Fibroblast of upper back skin (primary cell): ENCODE measurements at regions not wholly inside any gene's neighbourhood (a gene's known extent, or its start where the extent isn't known, plus 50 kb on each side); places are given as distances from the start of the nearest gene placed in this dataset.
A peak's percentile ranks its signal among the peaks of the same experiment; 100 is the strongest.

Experiments
- DNase-seq: peaks from one replicate; pipeline ENCODE4 v3.0.0-alpha.2; 2013

DNA sequence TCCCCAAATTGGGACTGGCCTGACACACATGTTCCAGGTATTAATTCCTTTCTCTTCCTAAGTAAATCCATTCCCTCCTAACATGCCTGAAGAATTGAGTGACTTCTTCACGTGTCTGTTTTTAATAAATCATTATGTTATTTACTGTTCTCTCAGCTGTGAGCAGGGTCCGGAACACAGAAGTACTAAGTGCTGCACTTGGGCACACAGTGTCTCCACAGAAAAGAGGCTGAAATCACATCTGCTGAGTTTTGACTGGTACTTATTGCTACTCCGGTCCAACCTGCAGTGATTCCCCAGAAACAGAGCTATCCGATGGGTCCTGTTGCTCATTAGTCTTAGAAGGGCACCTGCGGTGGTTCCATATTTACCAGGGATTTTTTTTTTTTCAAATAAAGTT lies 202.6 kb downstream of the RBM46 start:
- DNase-seq = no peak

DNA sequence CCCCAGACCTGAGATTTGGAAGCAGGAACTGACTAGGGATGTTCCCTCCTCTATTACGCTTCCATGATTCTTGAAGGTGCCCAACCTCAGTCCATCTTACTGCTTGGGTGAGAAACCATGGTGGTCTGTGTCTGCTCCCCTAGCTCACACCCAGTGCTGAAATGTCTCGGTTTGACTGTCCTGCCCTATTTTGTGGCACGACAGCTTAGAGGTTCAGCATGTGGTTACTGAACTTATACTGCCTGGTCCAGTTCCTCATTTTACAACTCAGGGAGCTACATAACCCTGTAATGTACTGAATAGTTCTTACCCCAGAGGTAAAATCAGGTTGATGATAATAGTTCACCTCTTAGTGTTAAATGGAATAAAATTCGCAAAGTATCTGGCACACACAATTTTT lies 203.1 kb downstream of the RBM46 start:
- DNase-seq = no peak

DNA sequence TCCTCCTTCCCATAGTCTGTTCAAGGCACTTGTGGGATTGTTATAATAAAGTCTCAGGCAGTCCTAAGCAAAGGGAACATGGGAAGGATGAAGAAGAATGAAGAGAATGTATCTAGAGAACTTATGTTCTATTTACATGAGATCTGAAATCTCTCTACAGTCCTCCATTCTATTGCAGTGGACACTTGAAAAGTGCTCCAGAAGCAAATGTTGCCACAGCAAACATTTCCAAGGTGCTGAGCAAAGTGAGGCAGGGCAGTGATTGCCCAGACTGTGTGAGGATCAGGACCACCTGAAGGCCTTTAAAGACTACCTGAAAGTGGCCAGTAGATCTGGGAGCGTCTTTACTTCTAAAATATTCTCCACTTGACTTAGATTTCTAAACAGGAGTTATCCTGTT lies 203.5 kb downstream of the RBM46 start:
- DNase-seq = no peak

DNA sequence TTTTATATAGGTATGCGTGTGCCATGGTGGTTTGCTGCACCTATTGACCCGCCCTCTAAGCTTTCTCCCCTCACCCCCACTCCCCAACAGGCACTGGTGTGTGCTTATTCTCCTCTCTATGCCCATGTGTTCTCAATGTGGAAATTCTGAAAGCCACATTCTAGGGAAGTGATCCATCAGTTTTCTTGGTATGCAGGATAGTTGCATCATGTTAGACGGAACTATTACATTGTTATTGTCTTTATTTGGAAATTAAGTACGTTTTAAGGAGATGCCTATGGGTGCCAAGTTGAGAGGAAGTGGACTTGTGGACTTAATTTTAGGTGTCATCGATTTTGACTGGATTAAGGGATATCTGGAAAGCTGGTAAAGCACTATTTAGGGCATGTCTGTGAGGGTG lies 204.6 kb downstream of the RBM46 start:
- DNase-seq = peak; percentile 70

DNA sequence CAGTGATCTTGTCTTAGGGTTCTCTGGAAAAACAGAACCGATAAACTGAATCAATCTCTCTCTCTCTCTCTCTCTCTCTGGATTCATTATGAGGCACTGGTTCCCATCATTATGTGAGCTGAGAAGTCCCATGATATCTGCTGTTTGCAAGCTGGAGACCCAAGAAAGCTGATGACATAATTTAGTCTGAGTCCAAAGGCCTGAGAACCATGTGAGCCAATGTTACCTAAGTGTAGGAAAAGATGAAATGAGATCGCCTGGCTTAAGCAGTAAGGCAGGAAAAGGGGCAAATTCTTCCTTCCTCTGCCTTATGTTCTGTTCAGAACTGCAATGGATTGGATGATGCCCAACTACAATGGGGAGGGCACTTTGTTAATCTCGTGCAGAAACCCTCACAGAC lies 207.4 kb downstream of the RBM46 start:
- DNase-seq = no peak

DNA sequence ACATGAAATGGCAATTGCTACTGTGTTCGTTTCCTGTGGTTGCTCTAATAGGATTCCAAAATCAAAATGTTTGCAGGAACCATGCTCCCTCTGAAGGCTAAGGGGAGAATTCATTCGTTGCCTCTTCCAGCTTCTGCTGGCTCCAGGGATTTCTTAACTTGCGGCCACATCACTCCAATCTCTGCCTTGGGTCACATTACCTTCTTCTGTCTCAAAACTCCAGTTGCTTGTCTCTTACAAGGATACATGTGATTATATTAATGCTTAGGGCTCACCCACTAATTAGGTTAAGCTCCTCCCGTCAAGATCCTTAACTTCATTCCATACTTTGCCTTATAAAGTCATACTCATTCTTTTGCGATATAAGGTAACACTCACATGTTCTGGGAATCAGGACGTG lies 208.4 kb downstream of the RBM46 start:
- DNase-seq = no peak

DNA sequence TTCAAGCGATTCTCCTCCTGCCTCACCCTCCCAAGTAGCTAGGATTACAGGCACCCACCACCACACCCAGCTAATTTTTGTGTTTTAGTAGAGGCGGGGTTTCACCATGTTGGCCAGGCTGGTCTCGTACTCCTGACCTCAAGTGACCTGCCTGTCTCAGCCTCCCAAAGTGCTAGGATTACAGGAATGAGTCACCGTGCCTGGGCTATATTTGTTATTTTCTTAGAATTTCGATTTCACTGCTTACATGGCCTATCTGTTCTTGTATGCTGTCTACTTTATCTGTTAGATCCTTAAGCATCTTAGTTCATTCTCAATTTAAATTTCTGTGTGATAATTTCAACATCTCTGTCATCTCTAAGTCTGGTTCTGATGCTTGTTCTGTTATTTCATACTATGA lies 210.6 kb upstream of the NPY2R start:
- DNase-seq = peak; percentile 23

DNA sequence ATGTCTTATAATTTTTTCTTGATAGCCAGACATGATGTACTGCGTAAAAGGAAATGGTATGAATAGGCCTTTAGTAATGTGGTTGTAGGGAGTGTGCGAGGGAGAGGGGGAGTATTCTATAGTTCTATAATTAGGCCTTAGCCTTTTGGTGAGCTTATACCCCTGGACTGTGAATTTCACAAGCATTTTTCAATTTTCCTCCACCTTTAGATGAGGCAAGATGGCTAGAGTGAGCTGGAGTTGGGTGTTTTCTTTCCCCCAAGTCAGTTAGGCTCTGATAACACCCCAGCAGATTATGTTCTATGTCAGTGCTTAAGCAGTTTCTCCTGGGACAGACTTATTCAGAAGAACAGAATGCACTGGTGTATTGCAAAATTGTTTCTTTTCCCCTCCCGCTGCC lies 210.2 kb upstream of the NPY2R start:
- DNase-seq = peak; percentile 71

DNA sequence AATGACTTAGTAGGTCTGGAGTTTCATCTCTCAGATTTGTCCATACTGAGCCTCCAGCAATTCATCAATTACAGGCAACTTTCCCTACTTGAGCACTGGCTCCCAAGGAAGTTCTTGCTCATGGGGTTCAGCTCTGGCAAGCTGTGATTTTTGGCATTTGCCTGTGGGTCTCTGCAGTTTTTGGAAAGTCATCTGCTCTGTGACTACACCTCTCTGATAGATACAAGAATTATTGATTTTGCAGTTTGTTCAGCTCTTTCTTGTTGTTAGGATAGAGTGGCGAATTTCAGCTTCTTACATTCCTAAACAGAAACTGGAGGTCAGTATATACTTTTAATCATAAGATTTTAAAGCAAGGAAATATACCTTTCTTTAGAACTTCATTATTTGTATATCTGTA lies 209.7 kb upstream of the NPY2R start:
- DNase-seq = no peak

DNA sequence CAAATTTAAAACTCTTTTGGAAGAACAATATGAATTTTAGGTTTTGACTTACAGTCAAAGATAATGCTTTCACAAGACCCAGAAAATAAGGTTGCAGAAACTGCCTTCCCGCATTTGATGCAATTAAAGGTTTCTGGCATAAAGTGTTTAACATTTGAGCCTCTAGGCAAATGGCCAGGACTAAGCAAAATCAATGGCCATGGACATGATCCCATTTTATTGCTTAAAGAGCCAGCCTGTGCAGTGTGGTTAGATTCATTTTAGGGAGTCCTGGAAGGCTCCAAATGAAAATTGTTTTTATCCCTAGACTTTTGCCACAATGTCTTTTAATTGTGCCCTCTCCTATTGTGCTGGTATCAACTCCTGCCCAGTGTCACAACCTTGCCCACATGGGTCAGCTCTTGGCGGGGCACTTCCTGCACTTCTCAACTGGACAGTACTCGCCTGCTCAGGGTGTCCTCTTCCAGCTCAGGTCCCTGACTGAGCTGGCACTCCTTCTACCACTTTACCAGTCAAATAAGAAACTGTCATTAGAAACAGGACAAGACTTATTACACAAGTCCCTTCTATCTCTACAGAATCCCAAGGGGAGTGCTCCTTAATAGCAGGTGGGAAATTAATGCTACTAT lies 208.4 kb upstream of the NPY2R start:
- no peak for DNase-seq

DNA sequence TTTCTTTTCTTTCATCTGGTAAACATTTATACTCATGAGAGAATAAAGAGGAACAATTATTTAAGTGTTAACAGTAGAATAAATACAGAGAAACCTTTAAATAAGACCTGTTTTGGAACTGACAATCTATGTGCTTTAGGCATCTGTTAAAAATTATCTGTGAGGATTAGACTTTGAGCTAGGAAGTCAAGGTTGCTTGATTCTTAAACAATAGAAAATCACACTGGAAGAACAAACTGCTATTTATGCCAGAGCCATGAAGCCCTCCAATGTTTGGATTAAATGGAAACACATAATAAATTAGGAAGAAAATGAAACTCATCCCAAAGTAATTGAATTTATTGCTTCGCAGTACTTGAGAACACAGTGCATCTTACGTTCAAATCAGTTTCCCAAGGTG lies 207.2 kb upstream of the NPY2R start:
- DNase-seq = no peak

DNA sequence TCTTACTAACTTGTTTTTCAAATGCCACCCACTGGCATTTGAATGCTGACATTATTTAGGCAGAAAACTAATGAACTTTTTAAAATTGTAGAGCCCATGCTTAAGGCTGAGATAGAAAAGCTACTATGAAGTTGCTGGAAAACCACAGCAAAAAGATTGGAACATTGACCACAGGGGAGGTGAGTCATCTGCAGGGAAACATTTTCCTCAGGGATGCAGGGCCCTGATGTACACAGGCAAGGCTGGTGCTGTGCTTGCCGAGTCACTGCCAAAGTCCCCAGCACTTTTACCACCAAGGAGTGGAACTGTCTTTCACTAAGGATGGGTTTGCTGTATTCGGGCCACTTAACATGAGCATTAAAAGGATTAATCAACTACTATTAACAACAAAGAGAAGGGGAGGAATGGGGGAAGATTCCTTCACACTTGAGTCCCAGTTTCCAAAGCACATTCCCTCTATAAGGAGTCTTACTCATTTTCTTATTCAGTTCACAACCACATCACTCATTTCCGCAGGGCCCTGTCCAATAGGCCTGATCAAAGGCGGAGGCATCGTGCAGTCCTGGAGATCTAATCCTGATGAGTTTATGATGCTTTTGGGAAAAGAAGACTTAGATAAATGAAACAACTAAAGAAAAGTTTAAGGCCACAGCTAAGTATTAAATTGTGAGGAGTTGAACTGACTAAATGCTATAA lies 202.9 kb upstream of the NPY2R start:
- DNase-seq = peak; percentile 73

DNA sequence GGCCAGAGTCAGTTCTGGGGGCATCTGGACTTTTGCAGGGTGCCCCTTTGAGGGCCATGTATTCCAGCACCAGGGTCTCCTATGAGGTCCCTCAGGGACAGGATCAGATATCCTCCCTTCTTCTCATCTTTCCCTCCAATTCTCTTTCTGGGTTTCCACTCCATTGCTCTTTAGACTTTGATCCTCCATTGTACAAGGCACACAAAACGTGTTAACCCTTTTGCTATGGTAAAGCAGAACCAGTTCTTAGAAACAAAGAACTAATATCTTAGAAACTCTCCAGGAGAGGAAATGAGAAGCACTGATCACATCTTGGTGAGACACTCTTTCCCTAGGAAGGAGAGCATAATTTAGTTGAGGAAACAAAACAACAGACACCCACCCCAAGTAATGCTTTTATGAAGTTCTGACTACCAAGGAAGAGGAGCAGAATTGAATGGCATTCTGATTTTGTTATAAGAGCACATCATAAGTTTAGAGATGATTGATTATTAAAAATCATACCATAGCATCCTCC lies 200.7 kb upstream of the NPY2R start:
- no peak for DNase-seq

DNA sequence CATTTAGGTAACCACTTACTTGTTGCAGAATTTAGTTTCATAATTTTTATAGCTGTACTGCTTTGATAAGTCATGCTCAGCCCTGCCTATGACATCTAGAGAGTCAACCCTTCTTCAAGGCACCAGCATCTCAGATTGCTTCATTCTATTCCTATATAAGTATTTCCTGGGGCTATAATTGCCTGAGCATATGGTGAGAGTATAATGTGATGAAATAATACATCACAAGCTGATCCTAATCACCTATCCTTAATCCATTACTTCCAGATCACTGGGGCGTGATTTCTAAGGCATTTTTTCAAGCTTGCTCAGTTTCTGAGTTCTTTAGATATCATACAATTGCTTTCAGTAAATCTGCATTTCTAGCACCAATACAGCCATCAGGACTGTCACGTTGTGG lies 200.0 kb upstream of the NPY2R start:
- DNase-seq = no peak

DNA sequence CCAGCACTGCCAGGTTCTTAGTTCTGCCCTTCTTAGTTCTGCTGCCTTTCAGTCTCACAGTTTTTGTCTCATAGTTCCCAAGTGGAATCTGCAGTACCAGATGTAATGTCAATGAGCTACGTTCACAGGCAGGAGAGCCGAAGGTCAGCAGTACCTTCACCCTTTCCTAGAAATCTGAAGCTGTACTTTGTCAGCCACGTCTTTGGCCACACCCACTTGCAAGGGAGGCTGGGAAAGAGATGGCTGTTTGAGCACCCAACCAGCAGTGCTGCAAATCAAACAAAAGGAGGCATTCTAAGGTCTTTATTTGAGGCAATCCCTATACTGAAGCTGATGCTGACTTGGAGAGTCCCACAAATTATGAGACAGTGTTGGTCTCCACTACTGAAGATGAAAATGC lies 199.1 kb upstream of the NPY2R start:
- no peak for DNase-seq

DNA sequence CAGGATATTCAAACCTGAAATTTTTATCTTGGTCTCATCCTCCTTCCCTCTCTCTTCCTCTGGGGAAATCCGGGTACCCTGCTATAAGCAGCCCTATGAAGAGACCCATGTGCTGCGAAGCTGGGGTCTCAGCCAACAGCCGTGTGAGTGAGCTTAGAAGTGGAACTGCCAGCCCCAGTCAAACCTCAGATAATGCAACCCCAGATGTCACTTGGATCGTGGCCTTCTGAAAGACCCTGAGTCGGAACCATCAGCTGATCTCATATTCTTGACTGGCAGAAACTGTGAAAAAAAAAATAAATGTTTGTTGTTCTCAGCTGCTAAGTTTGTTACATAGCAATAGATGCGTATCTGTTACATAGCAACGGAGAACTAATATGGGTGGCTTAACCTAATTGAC lies 198.1 kb upstream of the NPY2R start:
- DNase-seq = no peak

DNA sequence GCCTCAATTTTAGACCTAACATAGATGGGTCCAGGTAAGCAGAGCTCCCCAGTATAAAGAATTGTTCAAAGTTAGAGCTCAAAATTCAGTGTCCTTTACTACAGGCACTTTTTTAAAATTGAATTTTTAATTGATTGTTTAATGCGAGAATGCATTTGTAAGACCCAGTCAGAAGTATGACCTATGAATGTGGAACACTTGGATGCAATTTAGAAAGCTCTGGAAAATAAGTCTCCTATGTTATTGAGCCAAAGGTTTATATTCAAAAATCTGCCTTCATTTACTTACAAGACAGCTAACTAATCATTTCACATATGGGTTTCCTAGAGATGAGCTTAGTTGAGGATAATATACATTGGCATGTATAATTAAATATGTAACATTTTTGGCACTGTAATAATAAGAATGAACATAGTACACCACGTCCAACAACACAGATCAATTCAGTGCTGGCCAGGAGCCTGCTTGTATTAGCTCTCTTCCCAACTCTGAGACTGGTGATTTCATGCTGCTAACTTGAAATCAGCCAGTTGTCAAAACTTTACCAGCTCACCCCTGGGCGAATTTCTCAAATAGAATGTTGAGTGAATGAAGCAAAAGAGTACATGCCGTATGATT lies 197.2 kb upstream of the NPY2R start:
- DNase-seq = no peak

DNA sequence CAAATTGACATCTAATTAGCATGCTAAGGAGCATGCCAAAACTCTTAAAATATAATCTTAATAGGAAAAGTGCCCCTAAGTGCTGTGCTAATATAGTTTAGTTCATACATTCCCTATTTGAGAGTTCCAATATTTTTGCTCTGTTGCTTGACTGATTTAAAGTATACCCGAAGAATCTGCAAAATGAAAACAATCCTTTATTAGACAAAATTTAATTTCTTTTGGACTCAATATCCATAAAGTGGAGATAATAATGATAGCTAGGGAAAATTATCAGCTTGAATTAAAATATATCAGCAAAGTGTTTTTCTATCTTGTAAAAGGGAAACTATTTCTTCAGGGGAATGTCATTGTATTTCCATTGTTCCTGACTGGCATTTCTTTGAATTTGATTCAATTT lies 196.0 kb upstream of the NPY2R start:
- no peak for DNase-seq

DNA sequence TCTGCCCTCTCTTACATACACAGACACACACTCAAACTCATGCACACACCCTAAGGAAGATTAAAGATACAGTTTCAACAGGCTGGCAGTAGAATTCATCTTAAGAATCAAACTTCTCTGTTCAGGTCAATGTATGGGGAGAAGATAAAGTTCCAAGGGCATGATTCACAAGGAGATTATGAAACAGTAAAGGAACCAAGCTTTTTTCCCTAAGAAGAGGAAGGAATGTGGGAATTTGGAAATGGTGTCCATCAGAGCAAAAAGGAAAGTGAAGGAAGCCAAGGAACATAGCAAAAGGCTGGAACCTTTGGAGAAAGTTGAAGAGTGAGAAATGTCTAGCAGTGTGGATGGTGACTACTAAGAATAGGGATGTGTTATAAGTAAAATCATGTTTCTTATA lies 191.0 kb upstream of the NPY2R start:
- DNase-seq = peak; percentile 41

DNA sequence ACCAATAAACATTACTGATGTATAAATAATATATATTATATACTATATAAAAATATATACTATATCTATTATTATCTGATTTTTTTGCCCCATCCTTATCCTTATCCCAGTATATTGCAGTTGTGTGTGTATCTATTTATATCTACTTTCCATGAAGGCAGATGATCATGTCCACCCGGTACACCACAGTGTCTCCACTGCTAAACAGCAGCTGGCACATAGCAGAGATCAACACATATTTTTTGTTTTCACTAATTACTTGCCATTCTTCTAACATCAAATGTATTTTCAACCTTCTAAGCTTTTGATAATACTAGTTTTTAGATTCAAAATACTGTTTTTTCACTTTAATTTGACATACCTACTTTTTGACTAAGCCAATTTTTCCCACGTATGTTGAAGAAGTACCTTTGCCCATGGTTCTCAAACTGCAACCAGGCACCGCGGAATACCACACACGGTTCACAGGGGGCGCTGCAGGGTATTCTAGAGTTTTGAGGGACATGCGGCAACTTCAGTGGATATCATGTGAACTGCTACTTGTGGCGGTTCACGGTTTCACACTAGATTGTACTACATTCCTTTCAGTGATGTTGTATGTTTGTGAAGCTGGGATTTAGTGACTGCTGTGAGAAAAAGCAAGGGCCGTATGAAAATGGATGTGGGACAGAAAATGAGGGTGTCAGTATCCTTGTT lies 182.5 kb upstream of the NPY2R start:
- peak; percentile 25 for DNase-seq

DNA sequence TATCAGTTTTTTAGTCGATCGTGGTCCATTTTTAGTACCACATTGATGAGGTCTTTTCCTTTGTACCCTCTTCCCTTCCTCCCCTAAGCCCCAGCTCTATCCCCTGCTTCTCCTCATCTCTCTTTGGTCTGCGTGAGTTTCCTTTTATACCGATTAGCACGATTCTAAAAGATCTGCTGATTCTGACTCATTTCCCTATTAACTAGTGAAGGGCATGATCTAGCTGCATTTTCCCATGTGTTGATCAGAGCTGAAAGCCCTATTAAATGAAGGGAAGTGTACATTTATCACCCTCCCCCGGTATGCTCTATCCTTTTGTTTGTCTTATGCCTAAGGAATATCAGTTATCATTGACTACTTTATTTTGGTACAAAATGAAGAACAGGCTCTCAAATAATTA lies 181.7 kb upstream of the NPY2R start:
- DNase-seq = no peak

DNA sequence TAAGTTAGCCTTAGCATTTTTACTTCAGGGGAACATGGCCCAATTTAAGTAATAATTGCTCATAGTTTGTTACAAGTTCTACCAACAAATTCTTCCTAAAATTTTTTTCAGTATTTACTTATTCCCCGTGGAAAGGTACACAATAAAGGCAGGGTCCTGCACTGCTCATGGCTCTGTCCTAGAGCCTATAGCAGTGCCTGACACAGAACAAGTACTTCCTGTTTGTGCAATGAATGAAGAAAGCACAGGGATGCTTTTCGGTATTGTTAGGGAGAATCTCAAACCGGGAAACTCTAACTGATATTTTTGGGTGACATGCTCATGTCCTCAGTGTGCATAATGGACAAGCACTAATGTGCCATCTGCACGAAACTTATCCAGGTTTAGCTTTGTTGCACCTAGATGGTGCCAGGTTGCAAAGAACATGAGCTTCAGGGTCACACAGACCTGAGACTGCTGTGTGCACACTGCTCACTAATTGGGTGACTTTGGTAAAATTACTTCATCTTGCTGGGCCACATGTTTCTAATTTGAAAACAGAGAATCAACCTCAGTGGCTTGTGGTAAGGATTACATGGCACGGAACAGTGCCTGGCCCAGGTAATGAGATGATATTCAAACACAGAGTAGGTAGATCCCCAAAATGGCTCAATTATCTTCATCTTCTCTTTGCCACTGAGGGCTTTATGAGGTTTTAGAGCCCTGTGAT lies 175.8 kb upstream of the NPY2R start:
- no peak for DNase-seq

DNA sequence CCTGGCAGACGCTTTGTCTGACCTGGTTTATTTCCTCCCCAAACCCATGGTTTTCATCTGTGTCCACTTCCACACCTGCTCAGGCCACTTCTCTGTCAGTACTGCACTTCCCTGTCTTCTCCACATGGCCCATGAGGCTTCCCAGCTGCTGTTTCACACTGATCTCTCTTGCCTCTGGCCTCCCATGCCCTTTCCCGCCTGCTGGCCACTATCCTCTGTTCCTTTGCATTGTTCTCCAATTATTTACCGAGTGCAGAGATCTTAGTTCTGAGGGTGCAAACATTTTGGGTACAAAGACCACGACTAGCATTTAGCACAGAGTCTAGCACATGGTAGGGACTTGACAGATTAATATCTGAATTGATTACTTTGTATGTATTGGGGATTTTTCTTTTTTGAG lies 174.8 kb upstream of the NPY2R start:
- no peak for DNase-seq
